Mesothelial cell of epicardium (in vitro differentiated cells): ENCODE measurements at regions not wholly inside any gene's neighbourhood (a gene's known extent, or its start where the extent isn't known, plus 50 kb on each side); places are given as distances from the start of the nearest gene placed in this dataset.

ENCODE experiments used
- DNase-seq, 2 experiments: peaks; one replicate each; pipeline ENCODE4 v3.0.0; 2021; ENCODE audit warnings: low spot score in 2 of 2; ENCODE audit not compliant: unreplicated experiment in 2 of 2
- H3K27ac Mint-ChIP-seq: 2 replicates; pipeline ENCODE4 v1.8.0; 2021; ENCODE audit warnings: mixed read lengths
- H3K27me3 Mint-ChIP-seq: 2 replicates; pipeline ENCODE4 v1.8.0; 2021; ENCODE audit warnings: low read depth, mixed read lengths
- H3K36me3 Mint-ChIP-seq: 2 replicates; pipeline ENCODE4 v1.8.0; 2021; ENCODE audit warnings: mixed read lengths
- H3K4me1 Mint-ChIP-seq: 2 replicates; pipeline ENCODE4 v1.8.0; 2021; ENCODE audit warnings: mixed read lengths
- H3K4me3 Mint-ChIP-seq: 2 replicates; pipeline ENCODE4 v1.8.0; 2021; ENCODE audit warnings: mild to moderate bottlenecking, moderate library complexity, mixed read lengths
- H3K9me3 Mint-ChIP-seq: 2 replicates; pipeline ENCODE4 v1.8.0; 2021; ENCODE audit warnings: mixed read lengths
- TF ChIP-seq, protein P1 (sequence below): fragments of 200-600 bp; sonication (generic); IDR thresholded peaks from one replicate; pipeline ENCODE4 v1.5.0; 2021; ENCODE audit warnings: antibody characterized with exemption; ENCODE audit not compliant: unreplicated experiment

- DNase-seq = no peak
- H3K36me3 Mint-ChIP-seq = no peaks in the 10 kb centered on the region
- no peaks in the 10 kb centered on the region for H3K27me3 Mint-ChIP-seq
- H3K27ac Mint-ChIP-seq = no peak overlapping the region
- H3K4me3 Mint-ChIP-seq = no peak overlapping the region
- TF ChIP-seq, protein P1, sequence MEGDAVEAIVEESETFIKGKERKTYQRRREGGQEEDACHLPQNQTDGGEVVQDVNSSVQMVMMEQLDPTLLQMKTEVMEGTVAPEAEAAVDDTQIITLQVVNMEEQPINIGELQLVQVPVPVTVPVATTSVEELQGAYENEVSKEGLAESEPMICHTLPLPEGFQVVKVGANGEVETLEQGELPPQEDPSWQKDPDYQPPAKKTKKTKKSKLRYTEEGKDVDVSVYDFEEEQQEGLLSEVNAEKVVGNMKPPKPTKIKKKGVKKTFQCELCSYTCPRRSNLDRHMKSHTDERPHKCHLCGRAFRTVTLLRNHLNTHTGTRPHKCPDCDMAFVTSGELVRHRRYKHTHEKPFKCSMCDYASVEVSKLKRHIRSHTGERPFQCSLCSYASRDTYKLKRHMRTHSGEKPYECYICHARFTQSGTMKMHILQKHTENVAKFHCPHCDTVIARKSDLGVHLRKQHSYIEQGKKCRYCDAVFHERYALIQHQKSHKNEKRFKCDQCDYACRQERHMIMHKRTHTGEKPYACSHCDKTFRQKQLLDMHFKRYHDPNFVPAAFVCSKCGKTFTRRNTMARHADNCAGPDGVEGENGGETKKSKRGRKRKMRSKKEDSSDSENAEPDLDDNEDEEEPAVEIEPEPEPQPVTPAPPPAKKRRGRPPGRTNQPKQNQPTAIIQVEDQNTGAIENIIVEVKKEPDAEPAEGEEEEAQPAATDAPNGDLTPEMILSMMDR = no peak
- peaks cover 15% of the 10 kb centered on the region for H3K9me3 Mint-ChIP-seq
- H3K4me1 Mint-ChIP-seq = no peaks in the 10 kb centered on the region
Measured at GRCh38 chr4:83890231-83890630, 354.3 kb downstream of the GPAT3 start.

DNA sequence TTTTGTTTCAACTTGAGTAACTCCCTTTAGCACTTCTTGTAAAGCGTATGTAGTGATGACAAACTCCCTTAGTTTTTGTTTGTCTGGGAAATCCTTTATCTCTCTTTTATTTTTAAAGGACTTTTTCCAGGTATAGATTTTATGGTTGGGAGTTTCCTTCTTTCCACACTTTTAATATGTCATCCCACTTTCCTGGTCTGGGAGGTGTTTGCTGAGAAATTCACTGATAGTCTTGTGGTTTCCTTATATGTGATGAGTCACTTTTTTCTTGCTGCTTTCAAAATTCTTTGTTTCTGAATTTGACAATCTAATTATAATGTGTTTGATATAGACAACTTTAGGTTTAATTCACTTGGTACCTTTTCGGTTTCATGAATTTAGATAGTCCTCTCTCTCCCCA, 353.9 kb downstream of the GPAT3 start:
- H3K4me3 Mint-ChIP-seq = no peak overlapping the region
- H3K27ac Mint-ChIP-seq = no peak overlapping the region
- H3K9me3 Mint-ChIP-seq = peaks cover 15% of the 10 kb centered on the region
- TF ChIP-seq, protein P1 = no peak
- H3K36me3 Mint-ChIP-seq = no peaks in the 10 kb centered on the region
- no peaks in the 10 kb centered on the region for H3K27me3 Mint-ChIP-seq
- DNase-seq = no peak
- no peaks in the 10 kb centered on the region for H3K4me1 Mint-ChIP-seq

- no peak overlapping the region for H3K4me3 Mint-ChIP-seq
- H3K9me3 Mint-ChIP-seq = peaks cover 15% of the 10 kb centered on the region
- no peaks in the 10 kb centered on the region for H3K36me3 Mint-ChIP-seq
- H3K27ac Mint-ChIP-seq = no peak overlapping the region
- H3K4me1 Mint-ChIP-seq = no peaks in the 10 kb centered on the region
- TF ChIP-seq, protein P1 = no peak
- no peak for DNase-seq
- no peaks in the 10 kb centered on the region for H3K27me3 Mint-ChIP-seq
Measured at GRCh38 chr4:83885256-83886182, 349.6 kb downstream of the GPAT3 start.

DNA sequence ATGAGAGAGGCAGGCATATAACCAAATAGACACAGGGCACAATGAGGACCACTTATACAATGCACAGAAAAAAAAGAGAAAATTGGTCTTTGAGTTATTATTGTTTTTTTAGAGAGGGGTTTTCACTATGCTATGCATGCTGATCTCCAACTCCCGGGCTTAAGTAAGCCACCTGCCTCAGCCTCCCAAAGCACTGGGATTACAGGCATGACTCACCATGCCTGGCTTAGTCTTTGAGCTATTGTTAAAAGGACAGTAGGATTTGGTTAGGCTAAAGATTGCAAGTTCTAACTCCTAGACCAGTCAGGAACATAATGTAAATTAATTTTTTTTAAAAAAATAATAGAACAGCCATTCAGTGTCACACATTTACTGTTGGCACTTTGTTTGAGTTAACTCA, 340.1 kb downstream of the GPAT3 start:
- no peak for DNase-seq
- H3K4me3 Mint-ChIP-seq = no peak overlapping the region
- TF ChIP-seq, protein P1 = no peak
- H3K9me3 Mint-ChIP-seq = no peaks in the 10 kb centered on the region
- no peak overlapping the region for H3K27ac Mint-ChIP-seq
- H3K4me1 Mint-ChIP-seq = no peaks in the 10 kb centered on the region
- no peaks in the 10 kb centered on the region for H3K27me3 Mint-ChIP-seq
- H3K36me3 Mint-ChIP-seq = no peaks in the 10 kb centered on the region

DNA sequence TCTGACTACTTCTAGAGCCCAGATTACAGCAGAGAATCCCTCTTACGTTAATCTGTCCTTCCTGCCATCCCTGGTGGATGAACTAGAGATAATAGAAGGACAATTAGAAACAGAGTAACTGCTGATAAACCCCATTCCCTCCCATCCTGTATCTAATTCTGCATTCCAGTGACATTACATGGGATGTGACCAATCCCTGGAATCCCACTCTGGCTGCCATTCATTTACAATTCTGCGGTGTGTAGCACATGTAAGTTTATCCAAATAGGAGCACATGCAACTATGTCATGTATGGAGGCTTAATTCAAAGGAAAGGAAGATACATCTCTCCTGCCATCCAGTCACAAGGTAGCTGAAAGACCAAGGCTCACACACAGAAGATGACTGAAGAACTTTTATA, 339.5 kb downstream of the GPAT3 start:
- no peak for DNase-seq
- no peaks in the 10 kb centered on the region for H3K36me3 Mint-ChIP-seq
- no peaks in the 10 kb centered on the region for H3K9me3 Mint-ChIP-seq
- H3K27me3 Mint-ChIP-seq = no peaks in the 10 kb centered on the region
- no peak overlapping the region for H3K27ac Mint-ChIP-seq
- H3K4me1 Mint-ChIP-seq = no peaks in the 10 kb centered on the region
- no peak overlapping the region for H3K4me3 Mint-ChIP-seq
- TF ChIP-seq, protein P1 = no peak
